H1 (cell line): ENCODE measurements at regions not wholly inside any gene's neighbourhood (a gene's known extent, or its start where the extent isn't known, plus 50 kb on each side); places are given as distances from the start of the nearest gene placed in this dataset.

ENCODE experiments used
- CTCF ChIA-PET: fragments of 300-600 bp; sonication (Branson Sonifier 250); formaldehyde crosslinking; loops from one replicate; lab custom pipeline; 2021; ENCODE audit not compliant: partially characterized antibody; lab: Charles Lee
- POLR2A ChIA-PET: fragments of 300-600 bp; sonication (Branson Sonifier 250); formaldehyde crosslinking; loops from one replicate; lab custom pipeline; 2021; ENCODE audit warnings: inconsistent platforms; ENCODE audit not compliant: partially characterized antibody; lab: Charles Lee
- DNase-seq, 2 experiments: peaks; one replicate each; pipeline versions ENCODE4 v3.0.0 to v3.0.0-alpha.2; 2010 to 2022; ENCODE audit warnings: low spot score in 2 of 2, low read depth in 1 of 2, mixed read lengths in 1 of 2
- FAIRE-seq: peaks from 2 replicates; lab custom pipeline; 2011; peaks lifted over from hg19 to GRCh38; lab: Jason Lieb, UNC
- H2AFZ ChIP-seq: 2 replicates; pipeline ENCODE4 v1.8.1; 2012; ENCODE audit warnings: low read length, inconsistent platforms
- H2AK5ac ChIP-seq: 2 replicates; pipeline ENCODE4 v1.6.1; 2013; ENCODE audit warnings: low read depth, low read length
- H2BK120ac ChIP-seq: replicated peaks from 2 replicates; pipeline ENCODE3; 2013; ENCODE audit warnings: low read depth, low read length, inconsistent platforms
- H2BK12ac ChIP-seq: 2 replicates; pipeline ENCODE4 v1.6.1; 2013; ENCODE audit warnings: low read depth, low read length
- H2BK15ac ChIP-seq: 2 replicates; pipeline ENCODE4 v1.6.1; 2013; ENCODE audit warnings: low read length
- H2BK20ac ChIP-seq: 2 replicates; pipeline ENCODE4 v1.6.1; 2013; ENCODE audit warnings: low read length
- H2BK5ac ChIP-seq: 2 replicates; pipeline ENCODE4 v1.6.1; 2013; ENCODE audit warnings: low read depth, low read length
- H3K14ac ChIP-seq: 2 replicates; pipeline ENCODE4 v1.6.1; 2013; ENCODE audit warnings: inconsistent platforms; ENCODE audit not compliant: insufficient read length
- H3K18ac ChIP-seq: 2 replicates; pipeline ENCODE4 v1.6.1; 2013; ENCODE audit warnings: low read length; ENCODE audit errors: extremely low read depth
- H3K23ac ChIP-seq: 2 replicates; pipeline ENCODE4 v1.6.1; 2013; ENCODE audit warnings: inconsistent platforms; ENCODE audit not compliant: insufficient read length
- H3K23me2 ChIP-seq: 2 replicates; pipeline ENCODE4 v1.6.1; 2013; ENCODE audit warnings: low read depth, low read length
- H3K27ac ChIP-seq: 2 replicates; pipeline ENCODE4 v1.6.1; 2011; ENCODE audit warnings: low read depth, low read length, inconsistent platforms
- H3K27me3 ChIP-seq, 4 experiments: replicated peaks in 1 of 4; 1 replicate in 1 of 4; 2 replicates in 3 of 4; pipeline versions ENCODE4 v1.6.1 to v1.8.1; 2011 to 2013; ENCODE audit warnings: low read length in 3 of 4, mild to moderate bottlenecking in 3 of 4, inconsistent platforms in 2 of 4, mixed read lengths in 2 of 4, moderate library complexity in 1 of 4; ENCODE audit not compliant: control insufficient read depth in 3 of 4, insufficient read depth in 3 of 4; ENCODE audit errors: extremely low read depth in 1 of 4
- H3K36me3 ChIP-seq, 4 experiments: 2 replicates each; pipeline versions ENCODE4 v1.6.1 to v1.8.1; 2011 to 2013; ENCODE audit warnings: mild to moderate bottlenecking in 4 of 4, low read length in 3 of 4, moderate library complexity in 2 of 4, control low read depth in 1 of 4, inconsistent platforms in 1 of 4; ENCODE audit not compliant: insufficient read depth in 4 of 4, control insufficient read depth in 2 of 4
- H3K4ac ChIP-seq: replicated peaks from 2 replicates; pipeline ENCODE3; 2013; ENCODE audit warnings: low read length, low read depth, mixed read lengths, inconsistent platforms; ENCODE audit not compliant: insufficient read length
- H3K4me1 ChIP-seq, 4 experiments: replicated peaks in 1 of 4; 1 replicate in 1 of 4; 2 replicates in 3 of 4; pipeline versions ENCODE4 v1.6.1 to v1.8.1; 2011 to 2013; ENCODE audit warnings: low read length in 3 of 4, inconsistent platforms in 2 of 4, mixed read lengths in 1 of 4; ENCODE audit not compliant: insufficient read depth in 4 of 4, control insufficient read depth in 3 of 4
- H3K4me2 ChIP-seq, 2 experiments: 2 replicates each; pipeline versions ENCODE4 v1.6.1 to v1.8.1; 2011 to 2013; ENCODE audit warnings: low read depth in 2 of 2, low read length in 2 of 2, control low read depth in 1 of 2, inconsistent platforms in 1 of 2, mild to moderate bottlenecking in 1 of 2; ENCODE audit not compliant: insufficient read depth in 1 of 2
- H3K4me3 ChIP-seq, 4 experiments: fragments of 200-600, 300-600 bp in 1 of 4; sonication (generic), shearing (Covaris generic), sonication (Bioruptor Twin) in 1 of 4; 2 replicates each; pipeline versions ENCODE4 v1.5.1 to v1.8.1; 2011 to 2016; ENCODE audit warnings: low read length in 4 of 4, low read depth in 3 of 4, control low read depth in 2 of 4, inconsistent platforms in 2 of 4, mild to moderate bottlenecking in 2 of 4, mixed read lengths in 1 of 4, moderate library complexity in 1 of 4; ENCODE audit not compliant: insufficient read depth in 2 of 4; ENCODE audit errors: extremely low read depth in 1 of 4
- H3K56ac ChIP-seq: replicated peaks from 2 replicates; pipeline ENCODE3; 2013; ENCODE audit warnings: low read depth, mild to moderate bottlenecking, mixed read lengths, low read length, inconsistent platforms; ENCODE audit not compliant: insufficient read length
- H3K79me1 ChIP-seq: 2 replicates; pipeline ENCODE4 v1.6.1; 2013; ENCODE audit warnings: low read depth, low read length, control low read depth
- H3K79me2 ChIP-seq, 2 experiments: 2 replicates each; pipeline versions ENCODE4 v1.6.1 to v1.8.1; 2012 to 2013; ENCODE audit warnings: low read length in 2 of 2, mild to moderate bottlenecking in 2 of 2, inconsistent platforms in 1 of 2; ENCODE audit not compliant: insufficient read depth in 2 of 2, control insufficient read depth in 1 of 2
- H3K9ac ChIP-seq, 4 experiments: replicated peaks in 1 of 4; 1 replicate in 1 of 4; 2 replicates in 3 of 4; pipeline versions ENCODE4 v1.6.1 to v1.8.1; 2011 to 2013; ENCODE audit warnings: low read depth in 3 of 4, low read length in 3 of 4, control low read depth in 2 of 4, mild to moderate bottlenecking in 2 of 4, moderate library complexity in 2 of 4, inconsistent platforms in 1 of 4; ENCODE audit errors: extremely low read depth in 1 of 4
- H3K9me3 ChIP-seq, 2 experiments: 2 replicates each; pipeline versions ENCODE4 v1.6.1 to v1.8.1; 2012 to 2013; ENCODE audit warnings: mild to moderate bottlenecking in 2 of 2, moderate library complexity in 2 of 2, control low read depth in 1 of 2, inconsistent platforms in 1 of 2, low read depth in 1 of 2, low read length in 1 of 2, mixed read lengths in 1 of 2; ENCODE audit not compliant: insufficient read depth in 2 of 2
- H4K20me1 ChIP-seq, 2 experiments: replicated peaks in 1 of 2; 2 replicates each; pipeline versions ENCODE3 to v1.8.1; 2011 to 2013; ENCODE audit warnings: inconsistent platforms in 2 of 2, low read length in 2 of 2, mild to moderate bottlenecking in 1 of 2; ENCODE audit not compliant: insufficient read depth in 2 of 2, control insufficient read depth in 1 of 2
- H4K5ac ChIP-seq: 2 replicates; pipeline ENCODE4 v1.6.1; 2013; ENCODE audit warnings: low read length, low read depth, mixed read lengths, inconsistent platforms; ENCODE audit not compliant: insufficient read length
- H4K8ac ChIP-seq: 2 replicates; pipeline ENCODE4 v1.8.0; 2013; ENCODE audit warnings: mild to moderate bottlenecking, moderate library complexity, low read length, inconsistent platforms; ENCODE audit not compliant: insufficient read depth; ENCODE audit errors: extremely low read depth
- H4K91ac ChIP-seq: replicated peaks from 2 replicates; pipeline ENCODE3; 2013; ENCODE audit warnings: low read length, mixed read lengths, inconsistent platforms; ENCODE audit not compliant: insufficient read length
- BACH1 ChIP-seq: IDR thresholded peaks from 2 replicates; pipeline ENCODE4 v1.6.1; 2012; ENCODE audit warnings: low read length, improper control_type of control experiment
- JUN ChIP-seq: IDR thresholded peaks from 2 replicates; pipeline ENCODE4 v1.6.1; 2011; ENCODE audit warnings: low read depth, mild to moderate bottlenecking, improper control_type of control experiment, low read length
- PHF8 ChIP-seq: fragments of 200-600 bp; sonication (generic); conservative IDR thresholded peaks from 2 replicates; pipeline ENCODE4 v1.7.1; 2012; ENCODE audit warnings: low read depth, mild to moderate bottlenecking, inconsistent platforms, low read length, moderate library complexity
- POU5F1 ChIP-seq: IDR thresholded peaks from 2 replicates; pipeline ENCODE4 v1.6.1; 2011; ENCODE audit warnings: low read depth, mild to moderate bottlenecking, low read length, moderate library complexity
- WGBS, 2 experiments: shearing (Covaris generic) in 1 of 2; methylation state at CpG; one replicate each; pipeline versions ENCODE4 v1.1.6 to v1.1.7; 2013 to 2015; ENCODE audit warnings: low lambda C conversion rate in 2 of 2, mixed read lengths in 2 of 2, inconsistent platforms in 1 of 2, low coverage in 1 of 2, missing lambda C conversion rate in 1 of 2; ENCODE audit not compliant: insufficient replicate concordance in 2 of 2, insufficient coverage in 1 of 2, insufficient read length in 1 of 2; ENCODE audit errors: extremely low coverage in 1 of 2, missing lambda C conversion rate in 1 of 2; 5-methylcytosine and 5-hydroxymethylcytosine counted together

- FAIRE-seq (no peak), DNase-seq (no peak)
- Histone ChIP-seq H3K14ac (no peak overlapping the region), H2BK20ac (no peak overlapping the region), H3K36me3 (no peaks in the 10 kb centered on the region), H3K9ac (no peak overlapping the region), H3K4me2 (no peak overlapping the region), H4K20me1 (no peaks in the 10 kb centered on the region), H2AK5ac (no peak overlapping the region), H3K27ac (no peak overlapping the region), H2BK5ac (no peak overlapping the region), H3K23me2 (no peaks in the 10 kb centered on the region), H3K79me1 (no peaks in the 10 kb centered on the region), H2AFZ (no peak overlapping the region), H2BK15ac (no peak overlapping the region), H2BK12ac (no peak overlapping the region), H3K4me3 (no peak overlapping the region), H4K5ac (no peak overlapping the region), H3K23ac (no peak overlapping the region), H3K9me3 (no peaks in the 10 kb centered on the region), H3K18ac (no peak overlapping the region), H3K56ac (no peak overlapping the region), H4K8ac (no peak overlapping the region), H3K27me3 (peaks cover 0 to 2% (median 0%) of the 10 kb centered on the region in 4 experiments; a peak in 1 of 7 replicates), H3K4me1 (no peaks in the 10 kb centered on the region), H4K91ac (no peak overlapping the region), H2BK120ac (no peak overlapping the region), H3K79me2 (no peaks in the 10 kb centered on the region), H3K4ac (no peak overlapping the region)
- TF ChIP-seq PHF8 (no peak), BACH1 (no peak), JUN (no peak), POU5F1 (no peak)
- CTCF ChIA-PET: interaction anchor here (0.9 kb wide), 2 partner anchors 20 to 22 kb away, joined by 3 to 4 read pairs; no protein-coding TSS in a partner anchor
- POLR2A ChIA-PET: no interaction called here
- WGBS, 2 experiments: 87% methylated on average over 4 of the region's 4 CpGs; no CpG with 5 or more reads in 1 of the 2 experiments
Observed at GRCh38 chr9:21605489-21605931, 123.4 kb upstream of the IFNE start.
